ENCODE measurements at regions not wholly inside any gene's neighbourhood (a gene's known extent, or its start where the extent isn't known, plus 50 kb on each side); places are given as distances from the start of the nearest gene placed in this dataset.
A peak's percentile ranks its signal among the peaks of the same experiment; 100 is the strongest.

DNA sequence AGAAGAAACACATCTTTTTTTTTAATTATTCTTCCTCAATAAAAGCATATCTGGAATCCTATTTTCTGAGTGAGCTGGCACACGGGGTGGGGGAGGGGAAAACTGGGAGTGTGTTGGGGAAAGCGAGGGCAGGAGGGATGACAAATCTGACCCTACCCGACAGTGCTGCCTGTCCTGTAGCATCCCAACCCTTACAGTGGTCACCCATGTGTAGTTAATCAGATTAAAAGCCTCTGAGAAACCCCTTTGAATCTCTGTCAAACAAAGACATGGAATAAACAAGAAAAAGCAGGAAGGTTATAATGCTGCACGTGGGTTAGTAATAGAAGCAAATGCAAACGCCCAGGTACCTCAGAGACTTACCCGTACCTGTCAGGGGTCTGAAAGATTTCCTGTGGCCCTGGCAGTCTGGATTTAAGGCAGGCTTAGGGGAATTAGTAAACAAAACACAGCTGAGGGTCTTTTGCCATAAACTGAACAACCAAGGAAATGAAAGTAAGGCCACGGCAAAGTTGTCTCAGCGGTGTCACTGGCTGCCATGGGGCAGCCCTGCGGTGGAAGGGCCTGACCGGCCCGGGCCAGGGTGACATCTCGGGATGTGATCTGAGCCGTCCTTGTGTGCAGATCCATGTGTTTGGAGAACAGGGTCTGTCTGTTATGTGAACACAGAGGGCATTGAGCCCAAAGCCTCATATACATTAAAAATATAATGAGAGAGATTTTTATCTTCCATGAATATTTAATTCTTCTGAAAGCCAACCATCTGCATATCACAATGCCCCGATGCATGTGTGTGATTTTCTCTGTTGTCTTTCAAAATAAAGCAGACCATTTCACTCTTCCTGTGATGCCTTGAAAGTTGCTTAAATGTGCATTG, 308.2 kb downstream of the ZNF608 start:
- TF ChIP-seq, protein P1, sequence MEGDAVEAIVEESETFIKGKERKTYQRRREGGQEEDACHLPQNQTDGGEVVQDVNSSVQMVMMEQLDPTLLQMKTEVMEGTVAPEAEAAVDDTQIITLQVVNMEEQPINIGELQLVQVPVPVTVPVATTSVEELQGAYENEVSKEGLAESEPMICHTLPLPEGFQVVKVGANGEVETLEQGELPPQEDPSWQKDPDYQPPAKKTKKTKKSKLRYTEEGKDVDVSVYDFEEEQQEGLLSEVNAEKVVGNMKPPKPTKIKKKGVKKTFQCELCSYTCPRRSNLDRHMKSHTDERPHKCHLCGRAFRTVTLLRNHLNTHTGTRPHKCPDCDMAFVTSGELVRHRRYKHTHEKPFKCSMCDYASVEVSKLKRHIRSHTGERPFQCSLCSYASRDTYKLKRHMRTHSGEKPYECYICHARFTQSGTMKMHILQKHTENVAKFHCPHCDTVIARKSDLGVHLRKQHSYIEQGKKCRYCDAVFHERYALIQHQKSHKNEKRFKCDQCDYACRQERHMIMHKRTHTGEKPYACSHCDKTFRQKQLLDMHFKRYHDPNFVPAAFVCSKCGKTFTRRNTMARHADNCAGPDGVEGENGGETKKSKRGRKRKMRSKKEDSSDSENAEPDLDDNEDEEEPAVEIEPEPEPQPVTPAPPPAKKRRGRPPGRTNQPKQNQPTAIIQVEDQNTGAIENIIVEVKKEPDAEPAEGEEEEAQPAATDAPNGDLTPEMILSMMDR (conservative IDR thresholded peaks at IDR 0.05; ENCODE audit: control insufficient read depth, insufficient read depth, low read depth, low read length), result no peak
- H3K4me3 ChIP-seq (ENCODE audit: control insufficient read depth, low read depth, low read length), result no peak overlapping the region
- DNase-seq (ENCODE audit: low read depth), result no peak

DNA sequence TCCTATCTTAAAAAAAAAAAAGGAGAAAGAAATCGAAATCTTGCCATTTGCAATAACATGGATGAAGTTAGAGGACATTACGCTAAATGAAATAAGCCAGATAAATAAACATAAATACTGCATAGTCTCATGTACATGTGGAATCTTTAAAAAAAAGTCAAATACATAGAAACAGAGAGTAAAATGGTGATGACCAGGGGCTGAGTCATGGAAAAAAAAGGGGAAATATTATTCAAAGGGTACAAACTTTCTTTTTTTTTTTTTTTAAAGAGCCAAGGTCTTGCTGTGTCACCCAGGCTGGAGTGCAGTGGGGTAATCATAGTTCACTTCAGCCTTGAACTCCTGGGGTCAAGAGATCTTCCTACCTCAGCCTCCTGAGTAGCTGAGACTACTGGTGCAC, 310.1 kb downstream of the ZNF608 start:
- TF ChIP-seq, protein P1 (conservative IDR thresholded peaks at IDR 0.05; ENCODE audit: control insufficient read depth, insufficient read depth, low read depth, low read length), result no peak
- peak; percentile 81 for DNase-seq (ENCODE audit: low read depth)
- H3K4me3 ChIP-seq (ENCODE audit: control insufficient read depth, low read depth, low read length), result no peak overlapping the region

DNA sequence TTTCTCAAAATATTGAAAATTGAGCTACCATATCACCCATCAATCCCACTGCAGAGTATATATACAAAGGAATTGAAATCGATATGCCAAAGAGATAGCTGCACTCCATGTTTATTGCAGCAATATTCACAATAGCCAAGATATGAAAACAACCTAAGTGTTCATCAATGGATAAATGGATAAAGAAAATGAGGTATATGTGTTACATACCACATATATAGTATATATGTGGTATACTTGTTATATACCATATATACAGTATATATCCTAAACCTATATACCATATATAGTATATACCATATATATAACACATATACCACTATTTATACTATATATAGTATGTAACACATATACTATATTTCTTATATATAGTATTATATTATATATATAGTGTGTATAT, 313.3 kb downstream of the ZNF608 start:
- TF ChIP-seq, protein P1 (conservative IDR thresholded peaks at IDR 0.05; ENCODE audit: control insufficient read depth, insufficient read depth, low read depth, low read length), result no peak
- no peak overlapping the region for H3K4me3 ChIP-seq (ENCODE audit: control insufficient read depth, low read depth, low read length)
- DNase-seq (ENCODE audit: low read depth), result no peak

DNA sequence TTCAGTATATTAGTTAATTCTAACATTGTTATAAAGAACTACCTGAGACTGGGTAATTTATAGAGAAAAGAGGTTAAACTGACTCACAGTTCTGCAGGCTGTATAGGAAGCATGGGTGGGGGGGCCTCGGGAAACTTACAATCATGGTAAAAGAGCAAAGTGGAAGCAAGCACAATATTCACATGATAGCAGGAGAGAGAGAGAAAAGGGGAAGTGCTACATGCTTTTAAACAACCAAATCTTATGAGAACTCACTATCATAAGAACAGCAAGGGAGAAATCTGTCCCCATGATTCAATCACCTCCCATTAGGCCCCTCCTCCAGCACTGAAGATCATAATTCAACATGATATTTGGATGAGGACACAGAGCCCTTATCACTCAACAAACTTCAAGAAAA, 324.9 kb downstream of the ZNF608 start:
- TF ChIP-seq, protein P1 (conservative IDR thresholded peaks at IDR 0.05; ENCODE audit: control insufficient read depth, insufficient read depth, low read depth, low read length), result no peak
- DNase-seq (ENCODE audit: low read depth), result no peak
- no peak overlapping the region for H3K4me3 ChIP-seq (ENCODE audit: control insufficient read depth, low read depth, low read length)

DNA sequence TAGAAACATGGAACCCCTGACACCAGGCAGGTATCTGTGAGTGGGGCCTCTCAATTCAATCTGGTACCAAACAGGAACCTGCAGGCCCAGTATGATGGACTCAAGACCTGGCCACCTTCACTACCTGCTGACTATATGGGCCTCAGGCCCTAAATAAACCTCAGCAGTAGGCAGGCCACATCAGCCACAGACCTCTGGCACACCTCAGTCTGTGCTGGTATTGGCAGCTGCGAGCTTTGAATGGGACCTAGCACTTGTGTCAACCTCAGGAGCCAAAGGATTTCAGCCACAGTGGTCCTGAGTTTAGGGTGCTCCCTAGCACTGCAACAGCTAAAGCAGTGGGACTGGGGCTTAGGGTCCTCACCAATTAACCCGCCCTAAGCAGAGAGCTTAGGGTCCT, 325.5 kb downstream of the ZNF608 start:
- no peak overlapping the region for H3K4me3 ChIP-seq (ENCODE audit: control insufficient read depth, low read depth, low read length)
- TF ChIP-seq, protein P1 (conservative IDR thresholded peaks at IDR 0.05; ENCODE audit: control insufficient read depth, insufficient read depth, low read depth, low read length), result no peak
- no peak for DNase-seq (ENCODE audit: low read depth)

DNA sequence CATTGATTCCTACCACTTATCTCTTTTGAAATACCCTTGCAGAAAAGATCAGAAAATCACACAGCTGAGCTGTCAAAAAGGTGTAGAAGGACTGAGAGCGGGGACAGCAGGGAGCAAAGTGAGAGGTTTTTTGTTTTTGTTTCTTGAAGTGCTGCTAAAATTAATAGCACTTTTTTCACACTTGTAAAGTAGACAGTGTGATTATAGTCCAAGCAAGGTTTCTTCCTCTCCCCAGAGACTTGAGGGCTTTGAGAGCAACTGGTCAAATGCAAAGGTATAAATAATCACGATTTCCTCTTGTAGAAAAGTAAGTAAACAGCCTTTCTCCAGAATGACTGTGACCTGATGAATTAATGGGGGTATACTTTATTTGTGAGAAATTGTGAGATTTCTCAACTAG, 326.9 kb downstream of the ZNF608 start:
- TF ChIP-seq, protein P1 (conservative IDR thresholded peaks at IDR 0.05; ENCODE audit: control insufficient read depth, insufficient read depth, low read depth, low read length), result no peak
- no peak overlapping the region for H3K4me3 ChIP-seq (ENCODE audit: control insufficient read depth, low read depth, low read length)
- no peak for DNase-seq (ENCODE audit: low read depth)

Measured in fibroblast of mammary gland (primary cell).